Astrocyte (in vitro differentiated cells and primary cell): ENCODE measurements at regions not wholly inside any gene's neighbourhood (a gene's known extent, or its start where the extent isn't known, plus 50 kb on each side); places are given as distances from the start of the nearest gene placed in this dataset.

Experiments
- CTCF ChIP-seq: IDR thresholded peaks from 2 replicates; pipeline ENCODE4 v1.5.1; 2011; ENCODE audit warnings: low read depth, mild to moderate bottlenecking, inconsistent platforms, low read length, moderate library complexity; ENCODE audit not compliant: insufficient read depth
- EZH2 ChIP-seq: IDR thresholded peaks from 2 replicates; pipeline ENCODE4 v1.6.1; 2012; ENCODE audit warnings: mild to moderate bottlenecking, low read length, inconsistent platforms; ENCODE audit not compliant: insufficient read depth

DNA sequence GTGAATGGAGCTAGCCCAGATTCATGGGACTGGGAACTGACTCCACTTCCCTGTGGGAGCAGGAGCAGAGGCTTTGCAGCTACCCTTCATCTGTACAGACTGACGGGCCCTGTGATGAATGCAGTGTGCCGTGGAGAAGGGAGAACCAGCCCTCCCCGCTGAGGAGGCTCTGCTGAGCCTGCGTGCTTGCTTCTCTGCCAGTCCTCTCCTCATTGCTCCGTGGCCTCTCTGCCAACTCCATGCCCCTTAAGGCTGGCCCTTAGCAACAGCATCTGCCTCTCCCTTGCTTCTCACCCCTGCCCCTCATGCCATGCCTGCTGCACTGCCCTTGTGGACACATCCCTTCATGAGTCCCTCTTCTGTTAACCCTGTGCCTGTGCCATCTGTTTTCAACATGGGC lies 53.6 kb downstream of the GADD45G start:
- TF ChIP-seq CTCF = no peak
- no peak for TF ChIP-seq EZH2
